GM12878 (cell line): ENCODE measurements at regions not wholly inside any gene's neighbourhood (a gene's known extent, or its start where the extent isn't known, plus 50 kb on each side); places are given as distances from the start of the nearest gene placed in this dataset.

Experiments used
- ATAC-seq: fragments of 200-7000 bp; cut with Tn5 transposase; 3 replicates; pipeline ENCODE4 v1.9.1; 2020; ENCODE audit warnings: mild to moderate bottlenecking, moderate library complexity
- BruUV-seq: library from RNA; stranded (reverse); fragments of 400-500 nt; replicated peaks from 2 replicates; lab custom pipeline; 2021; lab: Mats Ljungman, UMichigan
- CTCF ChIA-PET: fragments of 300-600 bp; sonication (Branson Sonifier 250); formaldehyde crosslinking; extraction: SDS; loops from one replicate; lab custom pipeline; 2021; ENCODE audit warnings: inconsistent platforms; lab: Yijun Ruan, JAX
- POLR2A ChIA-PET: fragments of 350-600 bp; formaldehyde crosslinking; extraction: SDS; loops from one replicate; lab custom pipeline; 2021; ENCODE audit warnings: inconsistent platforms; lab: Charles Lee
- RAD21 ChIA-PET: fragments of 300-600 bp; sonication (Branson Sonifier 250); formaldehyde crosslinking; loops from one replicate; lab custom pipeline; 2023; ENCODE audit warnings: antibody characterized with exemption; ENCODE audit not compliant: unreplicated experiment; lab: Charles Lee
- SMC1A ChIA-PET: fragments of 300-600 bp; sonication (Branson Sonifier 250); formaldehyde crosslinking; loops from one replicate; lab custom pipeline; 2023; ENCODE audit not compliant: unreplicated experiment, uncharacterized antibody; lab: Charles Lee
- DNase-seq: peaks from one replicate; pipeline ENCODE4 v3.0.0-alpha.2; 2011; ENCODE audit warnings: low read depth, low spot score
- FAIRE-seq: peaks from 3 replicates; lab custom pipeline; 2011; peaks lifted over from hg19 to GRCh38; lab: Jason Lieb, UNC
- H2AFZ ChIP-seq: 2 replicates; pipeline ENCODE4 v1.6.0; 2011; ENCODE audit warnings: low read depth, low read length, control low read depth; ENCODE audit not compliant: control insufficient read depth
- H3K27ac ChIP-seq: 2 replicates; pipeline ENCODE4 v1.5.1; 2011; ENCODE audit warnings: control low read depth; ENCODE audit not compliant: control insufficient read depth, insufficient read depth
- H3K27me3 ChIP-seq, 2 experiments: replicated peaks in 1 of 2; 2 replicates each; pipeline versions ENCODE4 v1.6.0 to v1.6.1; 2011; ENCODE audit warnings: low read length in 1 of 2; ENCODE audit not compliant: control insufficient read depth in 2 of 2, insufficient read depth in 2 of 2
- H3K36me3 ChIP-seq, 2 experiments: 2 replicates each; pipeline ENCODE4 v1.5.1; 2011; ENCODE audit warnings: low read length in 1 of 2; ENCODE audit not compliant: control insufficient read depth in 2 of 2, insufficient read depth in 2 of 2
- H3K4me1 ChIP-seq: 2 replicates; pipeline ENCODE4 v1.6.1; 2011; ENCODE audit warnings: mild to moderate bottlenecking, low read length, moderate library complexity, mixed read lengths; ENCODE audit not compliant: control insufficient read depth, insufficient read depth
- H3K4me2 ChIP-seq: 2 replicates; pipeline ENCODE4 v1.6.0; 2011; ENCODE audit warnings: control low read depth; ENCODE audit not compliant: control insufficient read depth, insufficient read depth
- H3K4me3 ChIP-seq: fragments of 200-600 bp; sonication (generic); 2 replicates; pipeline ENCODE4 v1.5.1; 2016
- H3K79me2 ChIP-seq: 2 replicates; pipeline ENCODE4 v1.6.0; 2011; ENCODE audit warnings: low read length; ENCODE audit not compliant: control insufficient read depth, insufficient read depth
- H3K9ac ChIP-seq: 2 replicates; pipeline ENCODE4 v1.8.0; 2011; ENCODE audit warnings: low read length, control low read depth, mixed read lengths; ENCODE audit not compliant: control insufficient read depth, insufficient read depth
- H3K9me3 ChIP-seq: replicated peaks from 3 replicates; pipeline ENCODE4 v1.5.1; 2011; ENCODE audit warnings: mild to moderate bottlenecking, low read length; ENCODE audit not compliant: control insufficient read depth, insufficient read depth
- H4K20me1 ChIP-seq: 2 replicates; pipeline ENCODE4 v1.6.0; 2011; ENCODE audit not compliant: control insufficient read depth, insufficient read depth
- CBFB ChIP-seq: IDR thresholded peaks from 2 replicates; pipeline ENCODE4 v1.6.1; 2016; ENCODE audit warnings: antibody characterized with exemption, low read depth
- CUX1 ChIP-seq: IDR thresholded peaks from 2 replicates; pipeline ENCODE4 v1.6.1; 2012; ENCODE audit warnings: improper control_type of control experiment, low read depth, low read length; ENCODE audit not compliant: insufficient replicate concordance
- ELK1 ChIP-seq: IDR thresholded peaks from 2 replicates; pipeline ENCODE4 v1.6.1; 2012; ENCODE audit warnings: low read depth, low read length, improper control_type of control experiment
- EP300 ChIP-seq, 2 experiments: fragments of 150-350 bp in 1 of 2; IDR thresholded peaks; 2 replicates each; pipeline ENCODE4 v1.6.1; 2011 to 2012; ENCODE audit warnings: low read depth in 2 of 2, low read length in 2 of 2, borderline replicate concordance in 1 of 2, improper control_type of control experiment in 1 of 2, inconsistent platforms in 1 of 2; ENCODE audit not compliant: control insufficient read depth in 1 of 2
- EZH2 ChIP-seq: IDR thresholded peaks from 2 replicates; pipeline ENCODE4 v1.6.1; 2012; ENCODE audit warnings: low read depth, mild to moderate bottlenecking, control low read depth, inconsistent platforms, low read length, borderline replicate concordance; ENCODE audit not compliant: control insufficient read depth
- SIN3A ChIP-seq: IDR thresholded peaks from 2 replicates; pipeline ENCODE4 v1.6.1; 2012; ENCODE audit warnings: low read depth, low read length, improper control_type of control experiment
- SREBF2 ChIP-seq: IDR thresholded peaks from 2 replicates; pipeline ENCODE4 v1.6.1; 2012; ENCODE audit warnings: mild to moderate bottlenecking, low read length
- STAT1 ChIP-seq: fragments of 450-650 bp; conservative IDR thresholded peaks from 2 replicates; pipeline ENCODE4 v1.6.1; 2014; ENCODE audit warnings: antibody characterized with exemption, mild to moderate bottlenecking
- TCF12 ChIP-seq: IDR thresholded peaks from 2 replicates; pipeline ENCODE4 v1.6.1; 2011; ENCODE audit warnings: low read depth, mild to moderate bottlenecking, low read length
- YBX1 ChIP-seq: fragments of 450-650 bp; IDR thresholded peaks from 2 replicates; pipeline ENCODE4 v1.6.1; 2016; ENCODE audit warnings: antibody characterized with exemption
- ZNF622 ChIP-seq: fragments of 450-650 bp; IDR thresholded peaks from 2 replicates; pipeline ENCODE4 v1.6.1; 2017; ENCODE audit warnings: mild to moderate bottlenecking, inconsistent platforms
- WGBS: methylation state at CpG from one replicate; pipeline ENCODE4 v1.1.6; 2016; ENCODE audit warnings: low lambda C conversion rate; ENCODE audit not compliant: insufficient replicate concordance, insufficient coverage; ENCODE audit errors: missing lambda C conversion rate; 5-methylcytosine and 5-hydroxymethylcytosine counted together
- in situ Hi-C: fragments of 300-500 bp; cut with MboI; formaldehyde crosslinking; loops from 9 replicates; pipeline ENCODE4 v1.14.3; 2018; ENCODE audit warnings: mixed read lengths
- intact Hi-C: fragments of 100-400 bp; cut with micrococcal nuclease; formaldehyde crosslinking; loops from one replicate; pipeline ENCODE4 v1.14.2; 2022; ENCODE audit not compliant: unreplicated experiment

DNA sequence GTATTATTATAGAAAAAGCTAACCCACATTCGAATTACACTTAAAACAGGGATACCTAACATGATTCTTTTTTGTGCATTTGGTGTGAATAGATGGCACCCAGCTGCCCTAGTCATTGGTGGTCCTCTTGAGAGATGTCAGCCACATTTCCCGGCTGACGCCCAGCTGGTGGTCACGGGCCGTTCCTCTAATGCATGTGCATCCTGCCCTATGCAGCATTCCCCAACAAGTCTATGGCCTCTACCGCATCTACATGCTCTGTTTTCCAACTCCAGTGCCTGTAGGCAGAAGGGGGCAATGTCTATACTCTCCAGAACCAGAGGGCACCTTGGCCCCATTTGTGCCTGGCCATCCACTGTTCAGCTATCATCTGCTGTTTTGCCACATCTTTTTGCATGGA is 78.6 kb upstream of the PRICKLE2 start:
- in situ Hi-C loops (no loop called here), intact Hi-C loops (no loop called here)
- H3K4me1 ChIP-seq, result no peaks in the 10 kb centered on the region
- no peaks in the 10 kb centered on the region for H3K27me3 ChIP-seq
- no peak overlapping the region for H3K27ac ChIP-seq
- ChIA-PET POLR2A (no interaction called here), SMC1A (interaction anchor here (0.6 to 1.9 kb wide), 7 partner anchors 8 to 57 kb away, joined by 3 to 6 read pairs (median 3); no protein-coding TSS in a partner anchor), CTCF (interaction anchor here (0.9 to 2.3 kb wide), 4 partner anchors 8 to 79 kb away, joined by 3 to 8 read pairs (median 6); partner anchors contain the start of gene PRICKLE2), RAD21 (interaction anchor here (1.5 to 1.6 kb wide), 3 partner anchors 31 to 54 kb away, joined by 3 read pairs; no protein-coding TSS in a partner anchor)
- H4K20me1 ChIP-seq, result no peaks in the 10 kb centered on the region
- BruUV-seq, result no TSS peak
- no peak for DNase-seq
- no peaks in the 10 kb centered on the region for H3K9me3 ChIP-seq
- no peak overlapping the region for H3K4me2 ChIP-seq
- H3K9ac ChIP-seq, result no peak overlapping the region
- TF ChIP-seq ELK1 (no peak), ZNF622 (no peak), SREBF2 (no peak), STAT1 (no peak), CUX1 (no peak), EZH2 (no peak), YBX1 (no peak), SIN3A (no peak), EP300 (IDR thresholded peaks at IDR 0.05; ENCODE audit: borderline replicate concordance in 1 of 2, control insufficient read depth in 1 of 2, low read depth in 2 of 2, low read length in 2 of 2) (no peak), CBFB (no peak), TCF12 (no peak)
- 43% methylated on average over 6 of the region's 6 CpGs for WGBS
- H3K4me3 ChIP-seq, result no peak overlapping the region
- no peaks in the 10 kb centered on the region for H3K79me2 ChIP-seq
- H2AFZ ChIP-seq, result no peak overlapping the region
- ATAC-seq, result no peak
- no peaks in the 10 kb centered on the region for H3K36me3 ChIP-seq
- FAIRE-seq, result no peak
